PC-3 (cell line): ENCODE measurements at regions not wholly inside any gene's neighbourhood (a gene's known extent, or its start where the extent isn't known, plus 50 kb on each side); places are given as distances from the start of the nearest gene placed in this dataset.

ENCODE experiments used
- EZH2 ChIP-seq: fragments of 300-600 bp; sonication (generic); IDR thresholded peaks from one replicate; pipeline ENCODE4 v1.6.1; 2017; ENCODE audit warnings: antibody characterized with exemption, mild to moderate bottlenecking, low read length; ENCODE audit not compliant: unreplicated experiment
- TF ChIP-seq, protein P1 (sequence below): fragments of 300-600 bp; sonication (generic); conservative IDR thresholded peaks from 2 replicates; pipeline ENCODE4 v1.5.1; 2017; ENCODE audit warnings: antibody characterized with exemption, low read depth, mild to moderate bottlenecking, low read length

GRCh38 chr14:98187281-98187680 is 1084.7 kb downstream of the BCL11B start:
- TF ChIP-seq, protein P1, sequence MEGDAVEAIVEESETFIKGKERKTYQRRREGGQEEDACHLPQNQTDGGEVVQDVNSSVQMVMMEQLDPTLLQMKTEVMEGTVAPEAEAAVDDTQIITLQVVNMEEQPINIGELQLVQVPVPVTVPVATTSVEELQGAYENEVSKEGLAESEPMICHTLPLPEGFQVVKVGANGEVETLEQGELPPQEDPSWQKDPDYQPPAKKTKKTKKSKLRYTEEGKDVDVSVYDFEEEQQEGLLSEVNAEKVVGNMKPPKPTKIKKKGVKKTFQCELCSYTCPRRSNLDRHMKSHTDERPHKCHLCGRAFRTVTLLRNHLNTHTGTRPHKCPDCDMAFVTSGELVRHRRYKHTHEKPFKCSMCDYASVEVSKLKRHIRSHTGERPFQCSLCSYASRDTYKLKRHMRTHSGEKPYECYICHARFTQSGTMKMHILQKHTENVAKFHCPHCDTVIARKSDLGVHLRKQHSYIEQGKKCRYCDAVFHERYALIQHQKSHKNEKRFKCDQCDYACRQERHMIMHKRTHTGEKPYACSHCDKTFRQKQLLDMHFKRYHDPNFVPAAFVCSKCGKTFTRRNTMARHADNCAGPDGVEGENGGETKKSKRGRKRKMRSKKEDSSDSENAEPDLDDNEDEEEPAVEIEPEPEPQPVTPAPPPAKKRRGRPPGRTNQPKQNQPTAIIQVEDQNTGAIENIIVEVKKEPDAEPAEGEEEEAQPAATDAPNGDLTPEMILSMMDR = no peak
- no peak for TF ChIP-seq EZH2
